Keratinocyte (primary cell): ENCODE measurements at regions not wholly inside any gene's neighbourhood (a gene's known extent, or its start where the extent isn't known, plus 50 kb on each side); places are given as distances from the start of the nearest gene placed in this dataset.

Experiments
- DNase-seq: peaks from one replicate; pipeline ENCODE4 v3.0.0-alpha.2; 2011; ENCODE audit warnings: low read depth, missing footprints, low spot score
- FAIRE-seq: peaks from 2 replicates; lab custom pipeline; 2011; peaks lifted over from hg19 to GRCh38; lab: Jason Lieb, UNC
- H2AFZ ChIP-seq: 2 replicates; pipeline ENCODE4 v1.6.0; 2012; ENCODE audit warnings: low read length, control low read depth, inconsistent platforms; ENCODE audit not compliant: control insufficient read depth
- H3K27ac ChIP-seq: 2 replicates; pipeline ENCODE4 v1.5.1; 2011; ENCODE audit warnings: low read length; ENCODE audit not compliant: control insufficient read depth, insufficient read depth
- H3K27me3 ChIP-seq: 3 replicates; pipeline ENCODE4 v1.6.0; 2011; ENCODE audit warnings: low read length; ENCODE audit not compliant: control insufficient read depth, insufficient read depth; ENCODE audit errors: extremely low read depth
- H3K36me3 ChIP-seq, 2 experiments: 2 replicates in 1 of 2; 3 replicates in 1 of 2; pipeline ENCODE4 v1.5.1; 2011; ENCODE audit warnings: low read length in 2 of 2, mild to moderate bottlenecking in 1 of 2; ENCODE audit not compliant: control insufficient read depth in 2 of 2, insufficient read depth in 2 of 2; ENCODE audit errors: extremely low read depth in 1 of 2
- H3K4me1 ChIP-seq: 3 replicates; pipeline ENCODE4 v1.5.1; 2011; ENCODE audit warnings: low read length; ENCODE audit not compliant: control insufficient read depth, insufficient read depth; ENCODE audit errors: extremely low read depth
- H3K4me2 ChIP-seq: 3 replicates; pipeline ENCODE4 v1.6.0; 2011; ENCODE audit warnings: low read depth, low read length; ENCODE audit not compliant: control insufficient read depth, insufficient read depth; ENCODE audit errors: extremely low read depth
- H3K4me3 ChIP-seq, 3 experiments: fragments of 200-600 bp in 1 of 3; sonication (generic) in 1 of 3; 2 replicates in 2 of 3; 3 replicates in 1 of 3; pipeline ENCODE4 v1.5.1; 2011 to 2016; ENCODE audit warnings: low read length in 3 of 3, mild to moderate bottlenecking in 3 of 3, control low read depth in 2 of 3, inconsistent platforms in 1 of 3, low read depth in 1 of 3, mixed read lengths in 1 of 3, mixed run types in 1 of 3, moderate library complexity in 1 of 3; ENCODE audit not compliant: control insufficient read depth in 2 of 3, insufficient read depth in 2 of 3; ENCODE audit errors: extremely low read depth in 1 of 3
- H3K79me2 ChIP-seq: 2 replicates; pipeline ENCODE4 v1.6.0; 2012; ENCODE audit warnings: low read length; ENCODE audit not compliant: control insufficient read depth, insufficient read depth
- H3K9ac ChIP-seq: 3 replicates; pipeline ENCODE4 v1.6.0; 2011; ENCODE audit warnings: low read length; ENCODE audit not compliant: control insufficient read depth, insufficient read depth; ENCODE audit errors: extremely low read depth
- H3K9me1 ChIP-seq: 3 replicates; pipeline ENCODE4 v1.6.0; 2011; ENCODE audit warnings: low read length; ENCODE audit not compliant: control insufficient read depth, insufficient read depth; ENCODE audit errors: extremely low read depth
- H3K9me3 ChIP-seq: 2 replicates; pipeline ENCODE4 v1.5.1; 2012; ENCODE audit warnings: low read depth, low read length; ENCODE audit not compliant: control insufficient read depth
- H4K20me1 ChIP-seq: 3 replicates; pipeline ENCODE4 v1.6.0; 2011; ENCODE audit warnings: low read length; ENCODE audit not compliant: control insufficient read depth, insufficient read depth; ENCODE audit errors: extremely low read depth
- EZH2 ChIP-seq: IDR thresholded peaks from one replicate; pipeline ENCODE4 v1.6.1; 2012; ENCODE audit warnings: inconsistent platforms, mild to moderate bottlenecking, low read length, moderate library complexity
- dilution Hi-C: fragments of 300-500 bp; cut with MboI; formaldehyde crosslinking; loops from one replicate; pipeline ENCODE4 v1.7.0; 2020; ENCODE audit warnings: low sequenced_read_pairs; ENCODE audit not compliant: extremely low pct_ligation_motif_present
- TF ChIP-seq, protein P1 (sequence below), 3 experiments: IDR thresholded peaks in 1 of 3; conservative IDR thresholded peaks in 1 of 3; optimal IDR thresholded peaks in 1 of 3; 2 replicates in 2 of 3; 3 replicates in 1 of 3; pipeline versions ENCODE3 to v1.5.1; 2011; ENCODE audit warnings: low read length in 3 of 3, mild to moderate bottlenecking in 3 of 3, moderate library complexity in 2 of 3, control low read depth in 1 of 3, inconsistent platforms in 1 of 3; ENCODE audit not compliant: insufficient read depth in 2 of 3; ENCODE audit errors: extremely low read depth in 1 of 3

DNA sequence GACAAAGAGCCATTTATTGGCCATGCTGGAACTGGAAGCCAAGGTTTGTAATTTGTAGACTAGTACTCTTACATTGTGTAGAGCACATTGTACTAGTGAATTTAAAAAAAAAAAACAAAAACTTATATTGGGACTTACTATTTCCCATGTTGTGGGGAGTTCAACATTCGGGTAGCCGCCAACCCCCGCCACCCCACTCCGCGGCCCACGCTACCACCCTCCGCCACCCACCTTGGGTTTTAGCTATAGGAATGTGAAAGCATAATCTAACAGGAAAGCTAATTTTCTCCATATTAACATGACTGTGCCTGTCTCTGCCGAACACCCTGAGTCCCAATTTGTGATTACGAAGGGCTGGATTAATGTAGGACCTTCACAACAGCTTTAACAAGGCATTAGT, 275.8 kb downstream of the FIGN start:
- FAIRE-seq = no peak
- TF ChIP-seq EZH2 = no peak
- TF ChIP-seq, protein P1, sequence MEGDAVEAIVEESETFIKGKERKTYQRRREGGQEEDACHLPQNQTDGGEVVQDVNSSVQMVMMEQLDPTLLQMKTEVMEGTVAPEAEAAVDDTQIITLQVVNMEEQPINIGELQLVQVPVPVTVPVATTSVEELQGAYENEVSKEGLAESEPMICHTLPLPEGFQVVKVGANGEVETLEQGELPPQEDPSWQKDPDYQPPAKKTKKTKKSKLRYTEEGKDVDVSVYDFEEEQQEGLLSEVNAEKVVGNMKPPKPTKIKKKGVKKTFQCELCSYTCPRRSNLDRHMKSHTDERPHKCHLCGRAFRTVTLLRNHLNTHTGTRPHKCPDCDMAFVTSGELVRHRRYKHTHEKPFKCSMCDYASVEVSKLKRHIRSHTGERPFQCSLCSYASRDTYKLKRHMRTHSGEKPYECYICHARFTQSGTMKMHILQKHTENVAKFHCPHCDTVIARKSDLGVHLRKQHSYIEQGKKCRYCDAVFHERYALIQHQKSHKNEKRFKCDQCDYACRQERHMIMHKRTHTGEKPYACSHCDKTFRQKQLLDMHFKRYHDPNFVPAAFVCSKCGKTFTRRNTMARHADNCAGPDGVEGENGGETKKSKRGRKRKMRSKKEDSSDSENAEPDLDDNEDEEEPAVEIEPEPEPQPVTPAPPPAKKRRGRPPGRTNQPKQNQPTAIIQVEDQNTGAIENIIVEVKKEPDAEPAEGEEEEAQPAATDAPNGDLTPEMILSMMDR (optimal IDR thresholded peaks at IDR 0.05 in 1 of 3, IDR thresholded peaks at IDR 0.05 in 1 of 3, conservative IDR thresholded peaks at IDR 0.05 in 1 of 3; ENCODE audit: extremely low read depth in 1 of 3, insufficient read depth in 2 of 3, low read length in 3 of 3) = no peak
- dilution Hi-C loops = no loop called here

DNA sequence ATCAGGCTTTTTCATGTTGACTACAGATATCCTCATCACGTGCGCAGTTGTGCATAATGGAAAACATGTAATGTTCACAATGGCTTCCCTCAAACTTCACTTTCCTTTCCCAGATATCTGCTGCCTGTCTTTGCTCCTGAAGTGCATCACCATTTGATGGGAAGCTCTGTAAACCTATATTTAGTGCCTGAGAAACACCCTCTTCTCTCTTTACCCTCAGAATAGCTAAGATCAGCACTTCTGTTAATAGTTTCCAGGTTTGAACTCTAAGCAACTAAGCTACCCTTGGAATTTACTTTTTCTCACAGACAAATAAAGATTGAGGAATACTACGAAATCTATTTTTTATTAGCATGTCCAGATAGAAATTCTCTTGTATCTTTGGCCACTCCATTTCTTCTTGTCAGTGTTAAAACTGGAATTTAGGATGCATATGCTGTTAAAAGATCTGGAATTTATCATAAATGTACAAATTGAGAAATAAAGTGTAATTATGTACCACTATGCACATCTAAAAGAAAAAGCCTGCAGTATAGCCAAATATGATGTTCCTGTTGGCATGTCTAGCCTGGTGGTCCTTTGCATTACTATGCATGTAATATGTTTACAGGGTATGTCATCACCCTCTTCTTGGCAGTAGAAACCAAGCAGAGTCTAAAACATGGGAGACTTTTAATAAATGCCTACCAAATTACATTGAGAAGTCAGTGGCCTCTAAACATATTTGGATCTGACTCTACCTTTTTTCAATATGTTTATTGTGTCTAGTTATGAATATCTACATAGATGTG, 278.7 kb downstream of the FIGN start:
- TF ChIP-seq EZH2 = no peak
- TF ChIP-seq, protein P1 (optimal IDR thresholded peaks at IDR 0.05 in 1 of 3, IDR thresholded peaks at IDR 0.05 in 1 of 3, conservative IDR thresholded peaks at IDR 0.05 in 1 of 3; ENCODE audit: extremely low read depth in 1 of 3, insufficient read depth in 2 of 3, low read length in 3 of 3) = no peak
- Histone ChIP-seq H3K36me3 (no peaks in the 10 kb centered on the region), H3K4me3 (no peak overlapping the region), H3K27ac (no peak overlapping the region), H3K9ac (no peak overlapping the region), H2AFZ (no peak overlapping the region), H3K9me3 (no peaks in the 10 kb centered on the region), H3K9me1 (no peaks in the 10 kb centered on the region), H3K79me2 (no peaks in the 10 kb centered on the region), H3K27me3 (no peaks in the 10 kb centered on the region), H3K4me2 (no peak overlapping the region), H4K20me1 (no peaks in the 10 kb centered on the region), H3K4me1 (no peaks in the 10 kb centered on the region)
- dilution Hi-C loops = no loop called here
- DNase-seq (no peak), FAIRE-seq (no peak)

More for the DNA sequence above, 275.8 kb downstream of the FIGN start:
- Histone ChIP-seq H4K20me1 (no peaks in the 10 kb centered on the region), H3K27me3 (no peaks in the 10 kb centered on the region), H2AFZ (no peak overlapping the region), H3K9me3 (no peaks in the 10 kb centered on the region), H3K27ac (no peak overlapping the region), H3K4me2 (no peak overlapping the region), H3K4me1 (no peaks in the 10 kb centered on the region), H3K79me2 (no peaks in the 10 kb centered on the region), H3K9ac (no peak overlapping the region), H3K36me3 (no peaks in the 10 kb centered on the region), H3K9me1 (no peaks in the 10 kb centered on the region), H3K4me3 (no peak overlapping the region)
- DNase-seq = no peak
